RWPE2 (cell line): ENCODE measurements at regions not wholly inside any gene's neighbourhood (a gene's known extent, or its start where the extent isn't known, plus 50 kb on each side); places are given as distances from the start of the nearest gene placed in this dataset.

Experiments
- ATAC-seq: fragments of 200-7000 bp; cut with Tn5 transposase; 3 replicates; pipeline ENCODE4 v1.9.1; 2021; ENCODE audit warnings: low read depth
- DNase-seq: peaks from one replicate; pipeline ENCODE4 v3.0.0-alpha.2; 2020; ENCODE audit warnings: low spot score
- H3K27ac ChIP-seq: fragments of 450-650 bp; 2 replicates; pipeline ENCODE4 v1.5.1; 2017; ENCODE audit warnings: mild to moderate bottlenecking; ENCODE audit not compliant: poor library complexity, severe bottlenecking
- H3K27me3 ChIP-seq: fragments of 250-450 bp; sonication (Bioruptor Pico); 2 replicates; pipeline ENCODE4 v1.5.1; 2021; ENCODE audit warnings: mild to moderate bottlenecking, moderate library complexity; ENCODE audit not compliant: insufficient read depth, poor library complexity, severe bottlenecking
- H3K36me3 ChIP-seq: fragments of 250-450 bp; sonication (Bioruptor Pico); 2 replicates; pipeline ENCODE4 v1.5.1; 2020; ENCODE audit warnings: low read depth, mild to moderate bottlenecking, moderate library complexity
- H3K4me1 ChIP-seq: fragments of 250-450 bp; sonication (Bioruptor Pico); 2 replicates; pipeline ENCODE4 v1.5.1; 2021; ENCODE audit warnings: mild to moderate bottlenecking, moderate library complexity; ENCODE audit not compliant: insufficient read depth, poor library complexity, severe bottlenecking
- H3K4me3 ChIP-seq: fragments of 250-450 bp; sonication (Bioruptor Pico); 2 replicates; pipeline ENCODE4 v1.5.1; 2021; ENCODE audit warnings: mild to moderate bottlenecking, moderate library complexity; ENCODE audit not compliant: severe bottlenecking
- H3K9me3 ChIP-seq: fragments of 250-450 bp; sonication (Bioruptor Pico); 2 replicates; pipeline ENCODE4 v1.5.1; 2021; ENCODE audit warnings: mild to moderate bottlenecking, moderate library complexity; ENCODE audit not compliant: severe bottlenecking
- CTCF ChIP-seq: fragments of 450-650 bp; IDR thresholded peaks from one replicate; pipeline ENCODE4 v1.5.1; 2017; ENCODE audit warnings: mild to moderate bottlenecking, moderate library complexity; ENCODE audit not compliant: poor library complexity, severe bottlenecking

GRCh38 chr1:63000508-63000907 lies 216.6 kb downstream of the ATG4C start:
- Histone ChIP-seq H3K36me3 (no peaks in the 10 kb centered on the region), H3K27ac (no peak overlapping the region), H3K4me1 (no peaks in the 10 kb centered on the region), H3K27me3 (peaks cover 11% of the 10 kb centered on the region), H3K9me3 (no peaks in the 10 kb centered on the region), H3K4me3 (no peak overlapping the region)
- ATAC-seq (no peak), DNase-seq (no peak)
- TF ChIP-seq CTCF, result no peak

- no peak overlapping the region for H3K27ac ChIP-seq
- no peaks in the 10 kb centered on the region for H3K27me3 ChIP-seq
- DNase-seq (no peak), ATAC-seq (no peak)
- TF ChIP-seq CTCF, result no peak
- no peaks in the 10 kb centered on the region for H3K4me1 ChIP-seq
- H3K4me3 ChIP-seq, result no peak overlapping the region
- no peaks in the 10 kb centered on the region for H3K9me3 ChIP-seq
- no peaks in the 10 kb centered on the region for H3K36me3 ChIP-seq
Measured at GRCh38 chr1:63004868-63005267, 220.9 kb downstream of the ATG4C start.

GRCh38 chr1:63005812-63006211 lies 221.9 kb downstream of the ATG4C start:
- no peaks in the 10 kb centered on the region for H3K9me3 ChIP-seq
- H3K4me1 ChIP-seq, result no peaks in the 10 kb centered on the region
- no peak for TF ChIP-seq CTCF
- ATAC-seq, result no peak
- H3K27ac ChIP-seq, result no peak overlapping the region
- H3K27me3 ChIP-seq, result no peaks in the 10 kb centered on the region
- no peak overlapping the region for H3K4me3 ChIP-seq
- no peaks in the 10 kb centered on the region for H3K36me3 ChIP-seq
- no peak for DNase-seq

GRCh38 chr1:63009421-63009820 lies 225.5 kb downstream of the ATG4C start:
- no peak overlapping the region for H3K4me3 ChIP-seq
- H3K36me3 ChIP-seq, result no peaks in the 10 kb centered on the region
- H3K27ac ChIP-seq, result no peak overlapping the region
- ATAC-seq (no peak), DNase-seq (no peak)
- no peak for TF ChIP-seq CTCF
- no peaks in the 10 kb centered on the region for H3K4me1 ChIP-seq
- no peaks in the 10 kb centered on the region for H3K27me3 ChIP-seq
- no peaks in the 10 kb centered on the region for H3K9me3 ChIP-seq

GRCh38 chr1:63010913-63011660 lies 227.2 kb downstream of the ATG4C start:
- Histone ChIP-seq H3K4me3 (no peak overlapping the region), H3K27me3 (no peaks in the 10 kb centered on the region), H3K36me3 (no peaks in the 10 kb centered on the region), H3K4me1 (no peaks in the 10 kb centered on the region), H3K27ac (no peak overlapping the region), H3K9me3 (no peaks in the 10 kb centered on the region)
- ATAC-seq (no peak), DNase-seq (no peak)
- no peak for TF ChIP-seq CTCF
